ENCODE measurements at regions not wholly inside any gene's neighbourhood (a gene's known extent, or its start where the extent isn't known, plus 50 kb on each side); places are given as distances from the start of the nearest gene placed in this dataset.

DNA sequence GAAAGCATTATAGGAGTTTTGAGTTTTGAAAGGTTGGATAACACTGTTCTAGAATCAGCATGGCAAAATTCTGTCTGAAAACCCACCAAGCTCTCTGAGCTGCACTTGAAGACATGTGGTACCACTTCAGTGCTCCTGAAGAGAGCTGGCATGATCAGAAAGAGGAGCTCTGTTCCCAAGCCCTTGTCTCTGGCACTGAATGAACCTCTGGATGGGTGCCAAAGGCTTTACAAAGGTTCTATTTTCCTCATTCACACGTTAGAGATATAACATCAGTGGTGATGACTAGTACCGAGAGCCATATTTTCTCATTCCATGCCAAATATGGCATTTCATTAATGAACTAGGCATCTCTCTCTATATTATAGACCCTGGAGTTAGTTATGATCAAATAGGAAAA lies 301.8 kb upstream of the ID4 start:
- Histone ChIP-seq H3K4me1 (ENCODE audit: low read length) (no peaks in the 10 kb centered on the region), H3K27me3 (ENCODE audit: low read length) (no peaks in the 10 kb centered on the region), H3K9me3 (ENCODE audit: low read length) (no peaks in the 10 kb centered on the region; the same call in 1 of the 2 replicates), H3K9ac (ENCODE audit: low read length) (no peak overlapping the region), H3K79me2 (ENCODE audit: low read length) (no peaks in the 10 kb centered on the region), H3K36me3 (ENCODE audit: insufficient read depth, low read length) (no peaks in the 10 kb centered on the region), H3K9me2 (replicated peaks; ENCODE audit: insufficient read depth, low read length) (no peaks in the 10 kb centered on the region), H2AFZ (ENCODE audit: low read length) (no peak overlapping the region), H3K4me3 (ENCODE audit: low read length) (no peak overlapping the region), H4K20me1 (ENCODE audit: insufficient read depth, low read depth, low read length) (no peaks in the 10 kb centered on the region), H3K27ac (ENCODE audit: low read length) (no peak overlapping the region), H3K4me2 (ENCODE audit: low read depth, low read length, poor library complexity, severe bottlenecking) (no peak overlapping the region)
- DNase-seq, result no peak

DNA sequence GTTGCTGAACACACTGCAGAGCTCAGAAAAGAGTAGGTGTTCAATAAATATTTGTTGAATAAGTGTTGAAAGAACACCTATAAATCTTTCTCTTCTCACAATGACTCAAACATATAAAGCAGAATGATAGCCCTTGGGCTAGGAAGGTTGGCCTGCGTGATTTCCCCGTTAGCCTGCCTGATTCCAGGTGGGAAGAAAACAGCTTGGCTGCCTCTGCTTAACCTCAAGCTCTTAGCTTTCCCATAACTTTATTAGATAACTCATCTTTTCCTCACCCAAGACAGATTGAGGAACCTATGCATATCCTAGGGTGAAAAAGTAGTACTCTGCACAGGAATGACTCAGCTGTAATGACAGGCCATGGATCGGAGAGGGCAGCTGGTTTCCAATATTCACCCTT lies 300.3 kb upstream of the ID4 start:
- no peak overlapping the region for H3K9ac ChIP-seq (ENCODE audit: low read length)
- H3K79me2 ChIP-seq (ENCODE audit: low read length), result no peaks in the 10 kb centered on the region
- H3K27me3 ChIP-seq (ENCODE audit: low read length), result no peaks in the 10 kb centered on the region
- no peaks in the 10 kb centered on the region for H3K36me3 ChIP-seq (ENCODE audit: insufficient read depth, low read length)
- no peaks in the 10 kb centered on the region; the same call in 1 of the 2 replicates for H3K9me3 ChIP-seq (ENCODE audit: low read length)
- no peaks in the 10 kb centered on the region for H3K4me1 ChIP-seq (ENCODE audit: low read length)
- no peak overlapping the region for H3K27ac ChIP-seq (ENCODE audit: low read length)
- no peak overlapping the region for H3K4me3 ChIP-seq (ENCODE audit: low read length)
- no peaks in the 10 kb centered on the region for H3K9me2 ChIP-seq (replicated peaks; ENCODE audit: insufficient read depth, low read length)
- H4K20me1 ChIP-seq (ENCODE audit: insufficient read depth, low read depth, low read length), result no peaks in the 10 kb centered on the region
- H2AFZ ChIP-seq (ENCODE audit: low read length), result no peak overlapping the region
- H3K4me2 ChIP-seq (ENCODE audit: low read depth, low read length, poor library complexity, severe bottlenecking), result no peak overlapping the region
- DNase-seq, result no peak

DNA sequence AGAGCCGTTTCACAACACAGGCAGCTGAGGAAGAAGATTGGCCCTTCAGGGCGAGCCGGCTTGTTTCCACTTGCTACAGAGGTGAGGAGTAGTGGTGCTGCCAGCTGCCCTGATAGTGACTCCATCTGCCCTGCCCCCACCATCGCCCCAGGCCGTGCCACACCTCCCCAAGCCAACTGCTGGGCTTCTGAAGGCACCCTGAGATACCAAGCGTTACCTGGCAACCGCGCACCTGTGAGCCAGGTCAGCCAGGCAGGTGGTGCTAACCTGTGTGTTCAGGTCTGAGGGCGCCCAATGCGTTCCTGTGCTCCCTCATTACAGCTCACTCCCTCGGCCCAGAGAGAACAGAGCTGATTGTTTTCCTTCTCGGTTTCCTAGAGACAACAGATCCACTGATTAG lies 299.1 kb upstream of the ID4 start:
- Histone ChIP-seq H3K9me3 (ENCODE audit: low read length) (no peaks in the 10 kb centered on the region; the same call in 1 of the 2 replicates), H2AFZ (ENCODE audit: low read length) (no peak overlapping the region), H3K9ac (ENCODE audit: low read length) (no peak overlapping the region), H3K27me3 (ENCODE audit: low read length) (no peaks in the 10 kb centered on the region), H4K20me1 (ENCODE audit: insufficient read depth, low read depth, low read length) (no peaks in the 10 kb centered on the region), H3K4me2 (ENCODE audit: low read depth, low read length, poor library complexity, severe bottlenecking) (no peak overlapping the region), H3K4me1 (ENCODE audit: low read length) (no peaks in the 10 kb centered on the region), H3K4me3 (ENCODE audit: low read length) (no peak overlapping the region), H3K36me3 (ENCODE audit: insufficient read depth, low read length) (no peaks in the 10 kb centered on the region), H3K79me2 (ENCODE audit: low read length) (no peaks in the 10 kb centered on the region), H3K27ac (ENCODE audit: low read length) (no peak overlapping the region), H3K9me2 (replicated peaks; ENCODE audit: insufficient read depth, low read length) (no peaks in the 10 kb centered on the region)
- no peak for DNase-seq

DNA sequence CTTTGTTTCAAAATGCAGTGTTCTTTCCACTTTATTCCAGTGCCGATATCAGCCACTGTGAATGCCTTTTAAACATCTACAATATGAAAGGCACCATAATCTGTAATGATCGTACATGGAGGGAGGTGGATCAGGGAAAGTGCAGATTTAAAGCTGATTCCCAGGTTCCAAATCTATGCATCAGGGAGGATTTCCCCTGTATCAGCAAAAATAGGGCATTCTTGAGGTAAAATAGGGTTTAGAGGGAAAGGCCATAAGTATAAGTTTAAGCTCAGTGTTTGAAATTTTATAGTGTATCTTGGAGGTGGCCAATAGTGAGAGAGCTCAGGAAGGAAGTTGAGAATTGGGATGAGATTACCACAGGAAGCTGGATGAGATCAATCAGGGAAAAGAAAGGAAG lies 289.7 kb upstream of the ID4 start:
- no peak overlapping the region for H3K27ac ChIP-seq (ENCODE audit: low read length)
- no peak overlapping the region for H2AFZ ChIP-seq (ENCODE audit: low read length)
- DNase-seq, result no peak
- no peak overlapping the region for H3K4me2 ChIP-seq (ENCODE audit: low read depth, low read length, poor library complexity, severe bottlenecking)
- H3K9me3 ChIP-seq (ENCODE audit: low read length), result no peaks in the 10 kb centered on the region
- no peaks in the 10 kb centered on the region for H3K36me3 ChIP-seq (ENCODE audit: insufficient read depth, low read length)
- no peak overlapping the region for H3K4me3 ChIP-seq (ENCODE audit: low read length)
- no peaks in the 10 kb centered on the region for H3K9me2 ChIP-seq (replicated peaks; ENCODE audit: insufficient read depth, low read length)
- no peaks in the 10 kb centered on the region for H3K27me3 ChIP-seq (ENCODE audit: low read length)
- no peaks in the 10 kb centered on the region for H3K79me2 ChIP-seq (ENCODE audit: low read length)
- no peaks in the 10 kb centered on the region for H3K4me1 ChIP-seq (ENCODE audit: low read length)
- H3K9ac ChIP-seq (ENCODE audit: low read length), result no peak overlapping the region
- H4K20me1 ChIP-seq (ENCODE audit: insufficient read depth, low read depth, low read length), result no peaks in the 10 kb centered on the region

DNA sequence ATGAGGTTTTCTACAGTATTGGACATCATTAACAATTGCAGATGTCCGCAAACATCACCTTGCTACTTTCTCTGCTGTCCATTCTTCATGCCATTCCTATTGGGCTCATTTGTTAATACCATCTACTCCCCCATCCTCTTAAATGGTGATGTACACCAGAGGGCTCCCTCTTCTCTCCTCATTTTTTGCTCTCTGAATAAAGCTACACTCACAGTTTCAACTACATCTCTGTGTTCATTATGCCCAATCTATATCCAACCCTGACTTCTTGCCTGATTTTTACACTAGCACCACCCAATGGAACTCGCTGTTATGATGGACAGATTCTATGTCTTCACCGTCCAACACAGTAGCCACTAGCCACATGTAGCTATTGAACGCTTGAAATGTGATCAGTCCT lies 288.1 kb upstream of the ID4 start:
- DNase-seq, result no peak
- Histone ChIP-seq H3K4me1 (ENCODE audit: low read length) (no peaks in the 10 kb centered on the region), H3K4me2 (ENCODE audit: low read depth, low read length, poor library complexity, severe bottlenecking) (no peak overlapping the region), H4K20me1 (ENCODE audit: insufficient read depth, low read depth, low read length) (no peaks in the 10 kb centered on the region), H3K36me3 (ENCODE audit: insufficient read depth, low read length) (no peaks in the 10 kb centered on the region), H3K9ac (ENCODE audit: low read length) (no peak overlapping the region), H2AFZ (ENCODE audit: low read length) (no peak overlapping the region), H3K79me2 (ENCODE audit: low read length) (no peaks in the 10 kb centered on the region), H3K4me3 (ENCODE audit: low read length) (no peak overlapping the region), H3K27ac (ENCODE audit: low read length) (no peak overlapping the region), H3K27me3 (ENCODE audit: low read length) (no peaks in the 10 kb centered on the region), H3K9me3 (ENCODE audit: low read length) (no peaks in the 10 kb centered on the region), H3K9me2 (replicated peaks; ENCODE audit: insufficient read depth, low read length) (no peaks in the 10 kb centered on the region)

DNA sequence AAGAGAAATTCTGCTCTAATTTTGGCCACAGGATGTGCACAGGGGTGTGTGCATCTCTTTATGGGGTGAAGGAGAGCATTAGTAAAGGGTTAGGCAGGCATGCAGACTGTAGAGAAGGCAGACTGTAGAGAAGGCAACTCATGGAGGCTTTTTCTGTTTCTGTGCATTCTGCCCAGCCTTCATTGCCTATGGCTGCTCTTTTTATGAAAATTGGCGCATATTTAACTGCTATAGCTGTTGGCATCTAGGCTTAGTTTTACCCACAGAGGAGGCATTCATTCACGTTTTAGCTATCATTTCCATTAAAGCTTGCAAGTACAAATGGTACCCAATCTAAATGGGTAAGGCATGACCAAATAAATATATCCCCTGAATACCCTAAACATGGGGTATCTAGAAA lies 286.8 kb upstream of the ID4 start:
- Histone ChIP-seq H3K4me2 (ENCODE audit: low read depth, low read length, poor library complexity, severe bottlenecking) (no peak overlapping the region), H3K36me3 (ENCODE audit: insufficient read depth, low read length) (no peaks in the 10 kb centered on the region), H3K4me3 (ENCODE audit: low read length) (no peak overlapping the region), H4K20me1 (ENCODE audit: insufficient read depth, low read depth, low read length) (no peaks in the 10 kb centered on the region), H3K9me3 (ENCODE audit: low read length) (no peaks in the 10 kb centered on the region), H3K79me2 (ENCODE audit: low read length) (no peaks in the 10 kb centered on the region), H3K27me3 (ENCODE audit: low read length) (no peaks in the 10 kb centered on the region), H2AFZ (ENCODE audit: low read length) (no peak overlapping the region), H3K27ac (ENCODE audit: low read length) (no peak overlapping the region), H3K9me2 (replicated peaks; ENCODE audit: insufficient read depth, low read length) (no peaks in the 10 kb centered on the region), H3K9ac (ENCODE audit: low read length) (no peak overlapping the region), H3K4me1 (ENCODE audit: low read length) (no peaks in the 10 kb centered on the region)
- DNase-seq, result no peak

DNA sequence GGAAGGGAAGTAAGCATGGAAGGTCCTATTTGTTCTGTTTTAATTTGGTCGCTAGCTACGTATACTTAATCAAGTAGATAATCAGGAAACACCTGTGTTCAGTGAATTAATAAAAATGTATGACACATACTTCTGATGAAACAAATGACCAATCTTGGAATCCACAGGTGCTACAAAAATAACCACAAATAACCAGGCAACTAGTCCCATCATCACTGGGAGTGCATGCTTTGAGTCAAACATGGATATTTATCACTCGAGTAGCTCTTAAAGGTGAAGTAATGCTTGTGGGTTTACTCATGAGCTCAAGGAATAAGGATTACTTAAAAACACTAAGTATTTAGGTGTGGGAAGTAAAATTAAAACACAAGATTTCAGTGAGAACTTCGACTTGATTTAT lies 285.6 kb upstream of the ID4 start:
- Histone ChIP-seq H3K79me2 (ENCODE audit: low read length) (no peaks in the 10 kb centered on the region), H4K20me1 (ENCODE audit: insufficient read depth, low read depth, low read length) (no peaks in the 10 kb centered on the region), H3K27ac (ENCODE audit: low read length) (no peak overlapping the region), H3K9me2 (replicated peaks; ENCODE audit: insufficient read depth, low read length) (no peaks in the 10 kb centered on the region), H3K36me3 (ENCODE audit: insufficient read depth, low read length) (no peaks in the 10 kb centered on the region), H3K9ac (ENCODE audit: low read length) (no peak overlapping the region), H3K4me3 (ENCODE audit: low read length) (no peak overlapping the region), H3K4me1 (ENCODE audit: low read length) (no peaks in the 10 kb centered on the region), H3K9me3 (ENCODE audit: low read length) (no peaks in the 10 kb centered on the region), H3K4me2 (ENCODE audit: low read depth, low read length, poor library complexity, severe bottlenecking) (no peak overlapping the region), H3K27me3 (ENCODE audit: low read length) (no peaks in the 10 kb centered on the region), H2AFZ (ENCODE audit: low read length) (no peak overlapping the region)
- DNase-seq, result no peak

DNA sequence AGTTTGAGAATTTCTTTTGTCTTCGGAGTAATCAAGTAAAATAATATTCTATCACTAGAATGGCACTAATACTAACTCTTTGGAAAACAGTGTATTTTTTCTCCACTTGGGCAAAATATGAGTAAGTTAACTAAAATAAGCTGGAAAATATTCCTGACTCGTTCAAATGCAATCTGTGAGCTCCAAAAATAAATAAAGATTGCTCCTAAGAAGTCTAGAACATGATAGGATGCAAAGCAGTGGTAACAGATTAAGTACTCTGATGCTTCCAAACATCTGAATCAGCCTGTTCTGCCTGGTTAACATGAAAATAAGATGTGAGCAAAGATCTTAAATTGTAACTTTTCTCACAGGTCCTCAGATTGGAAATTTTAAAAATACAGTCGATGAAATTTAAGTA lies 285.1 kb upstream of the ID4 start:
- Histone ChIP-seq H3K4me3 (ENCODE audit: low read length) (no peak overlapping the region), H3K36me3 (ENCODE audit: insufficient read depth, low read length) (no peaks in the 10 kb centered on the region), H3K27ac (ENCODE audit: low read length) (no peak overlapping the region), H3K4me2 (ENCODE audit: low read depth, low read length, poor library complexity, severe bottlenecking) (no peak overlapping the region), H3K4me1 (ENCODE audit: low read length) (no peaks in the 10 kb centered on the region), H3K9me2 (replicated peaks; ENCODE audit: insufficient read depth, low read length) (no peaks in the 10 kb centered on the region), H4K20me1 (ENCODE audit: insufficient read depth, low read depth, low read length) (no peaks in the 10 kb centered on the region), H3K9me3 (ENCODE audit: low read length) (no peaks in the 10 kb centered on the region), H3K79me2 (ENCODE audit: low read length) (no peaks in the 10 kb centered on the region), H3K9ac (ENCODE audit: low read length) (no peak overlapping the region), H2AFZ (ENCODE audit: low read length) (no peak overlapping the region), H3K27me3 (ENCODE audit: low read length) (no peaks in the 10 kb centered on the region)
- no peak for DNase-seq

DNA sequence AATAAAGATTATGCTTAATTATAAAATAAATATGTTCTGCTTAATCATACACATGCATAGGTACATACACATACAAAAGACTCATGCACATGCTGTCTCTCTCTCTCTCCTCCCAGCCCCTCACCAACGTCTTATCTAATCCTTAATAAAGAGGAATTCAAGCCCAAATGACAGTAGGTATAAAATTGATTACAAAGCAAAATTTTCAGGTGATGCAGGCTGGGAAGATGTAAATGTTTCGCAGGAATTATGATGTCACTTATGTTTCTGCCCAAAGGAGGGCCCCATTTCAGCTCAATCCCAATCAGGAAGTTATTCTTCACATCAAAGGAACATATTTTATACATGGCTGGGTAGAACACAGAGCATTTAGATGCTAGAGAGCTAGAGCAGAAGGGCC lies 284.6 kb upstream of the ID4 start:
- no peaks in the 10 kb centered on the region for H3K27me3 ChIP-seq (ENCODE audit: low read length)
- no peaks in the 10 kb centered on the region for H3K79me2 ChIP-seq (ENCODE audit: low read length)
- H3K36me3 ChIP-seq (ENCODE audit: insufficient read depth, low read length), result no peaks in the 10 kb centered on the region
- H3K4me2 ChIP-seq (ENCODE audit: low read depth, low read length, poor library complexity, severe bottlenecking), result no peak overlapping the region
- H2AFZ ChIP-seq (ENCODE audit: low read length), result no peak overlapping the region
- no peak overlapping the region for H3K9ac ChIP-seq (ENCODE audit: low read length)
- H3K27ac ChIP-seq (ENCODE audit: low read length), result no peak overlapping the region
- no peaks in the 10 kb centered on the region for H3K9me3 ChIP-seq (ENCODE audit: low read length)
- no peaks in the 10 kb centered on the region for H3K4me1 ChIP-seq (ENCODE audit: low read length)
- no peaks in the 10 kb centered on the region for H4K20me1 ChIP-seq (ENCODE audit: insufficient read depth, low read depth, low read length)
- no peaks in the 10 kb centered on the region for H3K9me2 ChIP-seq (replicated peaks; ENCODE audit: insufficient read depth, low read length)
- DNase-seq, result no peak
- no peak overlapping the region for H3K4me3 ChIP-seq (ENCODE audit: low read length)
